ENCODE measurements at regions not wholly inside any gene's neighbourhood (a gene's known extent, or its start where the extent isn't known, plus 50 kb on each side); places are given as distances from the start of the nearest gene placed in this dataset.
A peak's percentile ranks its signal among the peaks of the same experiment; 100 is the strongest.

DNA sequence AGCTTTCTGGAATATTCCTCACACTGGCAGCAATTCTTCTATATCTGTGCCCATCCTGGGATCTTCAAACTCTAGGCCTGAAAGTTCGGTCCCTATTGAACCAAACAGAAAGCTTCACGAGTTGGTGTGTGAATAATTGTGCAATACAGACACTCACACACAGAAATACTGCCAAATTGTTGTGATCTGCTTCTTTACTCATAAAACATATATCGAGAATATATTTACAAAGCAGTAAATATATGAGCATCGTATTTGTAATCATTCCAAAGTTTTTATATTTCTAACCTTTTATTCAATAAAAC lies 56.6 kb upstream of the BEX4 start:
- no peak for DNase-seq (ENCODE audit: low spot score)
- in situ Hi-C loops (cut with HindIII; ENCODE audit: low sequenced_read_pairs) = no loop called here

DNA sequence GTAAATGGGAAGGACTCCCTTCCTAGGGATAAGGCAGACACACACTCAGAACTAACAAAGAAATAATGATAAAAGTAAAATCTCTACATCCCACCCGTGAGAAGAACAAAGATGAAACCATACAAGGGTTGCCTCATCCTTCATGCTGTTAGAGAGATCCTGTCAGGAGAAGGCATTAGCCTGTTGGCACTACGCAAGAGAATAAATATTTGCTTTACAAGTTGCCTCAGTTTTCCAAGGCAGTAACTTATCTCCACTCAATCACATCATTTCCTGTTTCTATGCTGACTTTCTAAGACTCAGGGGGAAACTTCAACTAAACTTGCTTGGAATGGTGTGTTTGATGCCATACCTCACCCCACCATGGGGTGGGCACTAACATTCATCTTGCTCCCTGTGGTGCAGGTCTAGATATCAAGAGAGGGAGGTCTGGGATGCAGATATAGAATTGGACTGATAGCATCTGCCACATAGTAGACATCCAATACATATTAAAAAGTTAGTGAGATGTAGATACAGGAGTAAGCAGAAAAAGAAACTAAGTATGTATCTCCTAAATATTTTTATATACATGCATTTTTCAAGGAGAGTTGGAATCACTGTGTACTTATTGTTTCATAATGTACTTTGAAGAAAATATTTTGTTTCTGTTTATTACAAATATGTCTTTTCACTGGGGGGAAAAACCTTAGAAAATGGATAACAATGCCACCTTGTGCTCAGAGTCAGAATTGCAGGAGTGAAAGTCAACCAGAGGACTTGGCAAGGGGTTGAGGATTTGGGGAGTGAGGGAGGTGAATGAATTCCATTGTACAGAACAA lies 57.2 kb upstream of the BEX4 start:
- in situ Hi-C loops (cut with HindIII; ENCODE audit: low sequenced_read_pairs) = no loop called here
- DNase-seq (ENCODE audit: low spot score) = peak; percentile 48

DNA sequence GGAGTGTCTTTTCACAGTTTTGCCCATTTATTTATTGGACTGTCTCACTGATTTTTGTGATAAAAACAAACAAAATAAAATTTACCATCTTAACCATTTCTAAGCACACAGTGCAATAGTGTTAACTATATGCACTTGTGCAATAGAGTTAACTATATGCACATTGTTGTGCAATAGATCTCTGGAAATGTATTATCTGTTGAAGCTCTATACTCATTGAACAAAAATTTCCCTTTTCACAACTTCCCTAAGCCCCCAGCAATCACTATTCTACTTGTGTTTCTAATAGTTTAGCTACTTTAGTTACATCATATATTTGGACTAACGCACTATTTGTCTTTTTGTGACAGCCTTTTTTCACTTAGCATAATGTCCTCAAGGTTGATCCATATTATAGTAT lies 59.7 kb upstream of the BEX4 start:
- DNase-seq (ENCODE audit: low spot score) = no peak
- in situ Hi-C loops (cut with HindIII; ENCODE audit: low sequenced_read_pairs) = no loop called here

DNA sequence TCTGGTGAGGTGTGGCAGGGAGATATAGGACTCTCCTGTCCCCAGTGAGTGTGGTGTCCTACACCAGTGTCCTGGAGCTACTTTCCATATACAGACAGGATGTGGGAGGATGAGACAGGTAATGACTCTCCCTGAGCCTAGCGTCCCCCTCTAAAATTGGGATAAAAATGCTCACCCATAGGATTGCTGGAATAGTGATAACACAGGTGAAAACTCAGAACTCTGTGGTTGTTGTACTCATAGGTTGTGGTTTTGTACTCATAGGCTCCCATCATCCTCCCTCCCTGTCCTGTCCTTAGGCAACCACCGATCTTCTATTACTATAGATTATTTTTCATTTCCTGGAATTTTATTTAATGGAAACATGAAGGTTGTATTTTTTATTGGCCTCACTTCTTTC lies 60.7 kb upstream of the NXF3 start:
- in situ Hi-C loops (cut with HindIII; ENCODE audit: low sequenced_read_pairs) = no loop called here
- no peak for DNase-seq (ENCODE audit: low spot score)

DNA sequence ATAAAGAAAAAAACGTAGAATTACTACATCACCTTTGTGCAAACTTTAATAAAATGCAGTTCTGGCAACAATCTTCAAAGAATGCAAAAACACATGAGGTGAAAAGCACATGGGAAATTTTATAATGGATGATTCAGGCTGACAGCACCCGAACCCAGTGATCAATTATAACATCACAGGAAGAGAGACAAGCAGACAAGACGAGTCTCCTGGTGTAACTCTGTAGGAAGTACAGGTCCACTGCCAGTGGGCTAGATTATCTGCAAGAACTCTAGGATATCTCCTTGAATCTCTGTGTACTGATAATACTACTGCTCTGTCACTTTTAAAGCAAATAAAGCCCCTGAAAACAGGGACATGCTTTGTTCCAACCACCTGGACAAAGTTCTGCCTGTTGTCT lies 58.9 kb upstream of the NXF3 start:
- in situ Hi-C loops (cut with HindIII; ENCODE audit: low sequenced_read_pairs) = no loop called here

DNA sequence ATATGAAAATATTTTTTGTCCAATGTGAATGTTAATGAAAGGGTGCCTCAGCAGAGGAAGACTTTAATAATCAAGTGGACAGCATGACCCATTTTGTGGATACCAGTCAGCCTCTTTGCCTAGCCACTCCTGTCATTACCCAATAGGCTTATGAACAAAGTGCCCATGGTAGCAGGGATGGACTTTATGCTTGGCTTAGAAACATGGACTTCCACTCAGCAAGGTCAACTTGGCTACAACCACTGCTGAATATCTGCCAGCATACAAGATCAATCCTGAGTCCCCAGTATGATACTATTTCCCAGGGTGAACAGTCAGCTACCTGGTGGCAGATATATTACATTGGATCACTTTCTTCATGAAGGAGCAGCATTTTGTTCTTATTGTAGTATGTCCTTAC lies 56.7 kb upstream of the NXF3 start:
- in situ Hi-C loops (cut with HindIII; ENCODE audit: low sequenced_read_pairs) = no loop called here
- DNase-seq (ENCODE audit: low spot score) = no peak

More for the DNA sequence above, 58.9 kb upstream of the NXF3 start:
- DNase-seq (ENCODE audit: low spot score) = no peak

DNA sequence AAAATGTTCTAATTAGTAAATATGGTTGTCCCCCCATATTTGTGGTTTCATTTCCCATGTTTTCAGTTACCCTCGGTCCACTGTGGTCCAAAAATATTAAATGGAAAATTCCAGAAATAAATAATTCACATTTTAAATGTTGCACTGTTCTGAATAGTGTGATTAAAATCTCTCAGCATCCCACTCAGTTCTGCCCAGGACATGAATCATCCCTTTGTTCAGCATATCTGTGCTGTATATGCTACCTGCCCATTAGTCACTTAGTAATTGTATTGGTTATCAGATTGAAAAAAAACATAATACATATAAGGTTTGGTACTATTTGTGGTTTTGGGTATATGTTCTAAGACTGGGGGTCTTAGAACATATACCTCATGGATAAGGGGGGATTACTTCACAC lies 55.1 kb upstream of the NXF3 start:
- DNase-seq (ENCODE audit: low spot score) = no peak
- in situ Hi-C loops (cut with HindIII; ENCODE audit: low sequenced_read_pairs) = no loop called here

Measured in G401 (cell line).